IPS DF 4.7 (cell line): ENCODE measurements at regions not wholly inside any gene's neighbourhood (a gene's known extent, or its start where the extent isn't known, plus 50 kb on each side); places are given as distances from the start of the nearest gene placed in this dataset.

Experiments used
- DNase-seq: peaks from one replicate; pipeline ENCODE4 v3.0.0-alpha.2; 2013; ENCODE audit warnings: low spot score; ENCODE audit errors: extremely low read depth

DNA sequence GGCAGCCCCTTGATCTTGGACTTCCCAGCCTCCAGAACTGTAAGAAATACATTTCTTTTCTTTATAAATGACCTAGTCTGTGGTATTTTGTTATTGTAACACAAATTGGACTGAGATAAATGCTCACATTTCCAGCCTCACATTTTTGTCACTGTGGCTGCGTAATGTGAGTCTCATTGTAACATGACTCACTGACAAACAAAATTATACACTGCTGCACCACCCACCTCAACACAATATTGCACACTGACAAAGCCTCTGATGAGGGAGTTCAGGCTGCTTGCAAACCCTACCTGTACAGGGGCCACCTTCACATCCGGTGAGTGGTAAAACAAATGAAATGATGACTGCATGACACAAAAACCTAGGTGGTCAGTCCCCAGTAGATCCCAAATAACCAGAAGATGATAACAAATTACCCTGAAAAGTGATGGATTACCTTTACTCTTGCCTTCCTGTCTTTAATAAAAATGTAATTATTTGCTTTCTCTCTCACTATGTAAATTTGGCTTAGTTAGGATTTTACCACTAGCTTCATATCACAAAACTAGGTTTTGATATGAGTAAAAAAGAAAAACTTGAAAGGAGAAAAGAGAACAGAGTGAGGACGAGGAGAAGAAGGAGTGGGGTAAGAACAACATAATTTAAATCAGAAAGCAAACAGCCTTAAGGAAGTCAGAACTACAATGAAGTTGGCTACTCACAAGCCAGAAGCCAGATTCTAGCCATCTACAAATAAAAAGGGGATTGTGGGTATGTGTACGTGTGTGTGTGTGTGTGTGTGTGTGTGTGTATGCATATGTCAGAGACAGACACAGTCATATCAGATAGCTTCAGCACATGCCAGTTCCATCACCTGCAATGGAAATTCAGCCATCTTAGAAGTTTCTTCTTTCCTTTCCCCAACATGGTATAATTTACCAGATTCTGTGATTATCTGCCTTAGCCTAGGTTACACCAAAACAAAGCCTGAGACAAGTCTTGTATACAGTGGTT is 53.4 kb upstream of the SESN3 start:
- DNase-seq: no peak

DNA sequence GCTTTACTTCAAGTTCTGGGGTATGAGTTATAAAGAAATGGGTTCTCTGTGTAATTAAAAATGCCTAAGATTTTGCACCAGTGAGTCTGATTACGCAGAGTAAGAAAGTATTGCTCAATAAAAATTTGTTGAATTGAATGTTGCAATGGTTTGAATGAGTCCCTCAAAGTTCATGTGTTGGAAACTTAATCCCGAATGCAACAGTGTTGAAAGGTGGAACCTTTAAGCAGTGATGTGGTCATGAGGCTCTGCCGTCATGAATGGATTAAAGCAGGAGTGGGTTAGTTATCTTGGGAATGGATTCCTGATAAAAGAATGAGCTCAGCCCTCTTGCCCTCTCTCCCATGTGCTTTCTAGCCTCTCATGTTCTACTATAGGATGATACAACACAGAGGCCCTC is 52.6 kb upstream of the SESN3 start:
- DNase-seq: no peak

GRCh38 chr11:95283146-95283545 is 52.1 kb upstream of the SESN3 start:
- no peak for DNase-seq

GRCh38 chr11:95282291-95282751 is 51.3 kb upstream of the SESN3 start:
- no peak for DNase-seq
